IMR-90 (cell line): ENCODE measurements at regions not wholly inside any gene's neighbourhood (a gene's known extent, or its start where the extent isn't known, plus 50 kb on each side); places are given as distances from the start of the nearest gene placed in this dataset.

Source experiments
- ATAC-seq: fragments of 200-7000 bp; cut with Tn5 transposase; 2 replicates; pipeline ENCODE4 v1.9.1; 2020; ENCODE audit warnings: low read depth, mild to moderate bottlenecking, moderate library complexity
- BruUV-seq: library from RNA; stranded (reverse); fragments of 400-500 nt; replicated peaks from 2 replicates; lab custom pipeline; 2021; lab: Mats Ljungman, UMichigan
- CTCF ChIA-PET: fragments of 300-600 bp; formaldehyde crosslinking; extraction: SDS; loops from one replicate; lab custom pipeline; 2021; ENCODE audit warnings: antibody characterized with exemption; lab: Yijun Ruan, JAX
- POLR2A ChIA-PET: fragments of 300-600 bp; sonication (Branson Sonifier 250); formaldehyde crosslinking; loops from one replicate; lab custom pipeline; 2022; ENCODE audit warnings: antibody characterized with exemption; ENCODE audit not compliant: unreplicated experiment; lab: Charles Lee
- DNase-seq: peaks from one replicate; pipeline ENCODE4 v3.0.0; 2013
- H2AFZ ChIP-seq: replicated peaks from 2 replicates; pipeline ENCODE3; 2013; ENCODE audit warnings: low read length, mild to moderate bottlenecking; ENCODE audit not compliant: poor library complexity
- H2AK5ac ChIP-seq: 2 replicates; pipeline ENCODE4 v1.6.1; 2013; ENCODE audit warnings: low read depth, low read length, inconsistent platforms
- H2AK9ac ChIP-seq: replicated peaks from 2 replicates; pipeline ENCODE3; 2013; ENCODE audit warnings: mild to moderate bottlenecking, low read depth, low read length, moderate library complexity; ENCODE audit not compliant: poor library complexity
- H2BK120ac ChIP-seq: 2 replicates; pipeline ENCODE4 v1.6.1; 2013; ENCODE audit warnings: low read depth, low read length, inconsistent platforms
- H2BK15ac ChIP-seq: 3 replicates; pipeline ENCODE4 v1.6.1; 2013; ENCODE audit warnings: low read depth, low read length, inconsistent platforms
- H2BK20ac ChIP-seq: 2 replicates; pipeline ENCODE4 v1.6.1; 2013; ENCODE audit warnings: low read depth, mild to moderate bottlenecking, inconsistent platforms, low read length, moderate library complexity
- H2BK5ac ChIP-seq: 2 replicates; pipeline ENCODE4 v1.6.1; 2013; ENCODE audit warnings: mild to moderate bottlenecking, low read depth, low read length, inconsistent platforms; ENCODE audit not compliant: poor library complexity, severe bottlenecking
- H3K14ac ChIP-seq: replicated peaks from 2 replicates; pipeline ENCODE4 v1.6.1; 2013; ENCODE audit warnings: low read depth, low read length, inconsistent platforms
- H3K18ac ChIP-seq: 2 replicates; pipeline ENCODE4 v1.6.1; 2013; ENCODE audit warnings: low read depth, low read length, control low read depth
- H3K23ac ChIP-seq: 2 replicates; pipeline ENCODE4 v1.6.1; 2013; ENCODE audit warnings: low read depth, low read length, inconsistent platforms
- H3K27ac ChIP-seq: 2 replicates; pipeline ENCODE4 v1.5.1; 2013; ENCODE audit warnings: mild to moderate bottlenecking, control low read depth, low read length; ENCODE audit not compliant: insufficient read depth
- H3K27me3 ChIP-seq: 2 replicates; pipeline ENCODE4 v1.6.1; 2013; ENCODE audit warnings: low read length; ENCODE audit not compliant: control insufficient read depth, insufficient read depth
- H3K36me3 ChIP-seq: 2 replicates; pipeline ENCODE4 v1.6.1; 2013; ENCODE audit warnings: low read length, mixed read lengths; ENCODE audit not compliant: control insufficient read depth, insufficient read depth
- H3K4ac ChIP-seq: 2 replicates; pipeline ENCODE4 v1.6.1; 2013; ENCODE audit warnings: low read depth, low read length, inconsistent platforms
- H3K4me1 ChIP-seq: 2 replicates; pipeline ENCODE4 v1.6.1; 2013; ENCODE audit warnings: low read length, mixed read lengths; ENCODE audit not compliant: control insufficient read depth, insufficient read depth
- H3K4me2 ChIP-seq: 2 replicates; pipeline ENCODE4 v1.6.1; 2013; ENCODE audit warnings: low read depth, mild to moderate bottlenecking, control low read depth, low read length, moderate library complexity
- H3K4me3 ChIP-seq: 2 replicates; pipeline ENCODE4 v1.5.1; 2013; ENCODE audit warnings: low read depth, mild to moderate bottlenecking, control low read depth, low read length, moderate library complexity; ENCODE audit not compliant: insufficient read depth
- H3K56ac ChIP-seq: 2 replicates; pipeline ENCODE4 v1.6.1; 2013; ENCODE audit warnings: low read length, inconsistent platforms; ENCODE audit not compliant: insufficient read depth; ENCODE audit errors: extremely low read depth
- H3K79me1 ChIP-seq, 2 experiments: 2 replicates each; pipeline ENCODE4 v1.6.1; 2013; ENCODE audit warnings: low read length in 2 of 2, inconsistent platforms in 1 of 2, low read depth in 1 of 2
- H3K9ac ChIP-seq: 2 replicates; pipeline ENCODE4 v1.6.1; 2013; ENCODE audit warnings: low read depth, low read length, control low read depth
- H3K9me1 ChIP-seq: 2 replicates; pipeline ENCODE4 v1.6.1; 2013; ENCODE audit warnings: low read length, inconsistent platforms; ENCODE audit not compliant: insufficient read depth
- H3K9me3 ChIP-seq: 2 replicates; pipeline ENCODE4 v1.6.1; 2013; ENCODE audit warnings: low read length; ENCODE audit not compliant: control insufficient read depth, insufficient read depth
- H4K20me1 ChIP-seq: 2 replicates; pipeline ENCODE4 v1.6.1; 2013; ENCODE audit warnings: low read length, inconsistent platforms; ENCODE audit not compliant: insufficient read depth
- H4K5ac ChIP-seq: 2 replicates; pipeline ENCODE4 v1.6.1; 2013; ENCODE audit warnings: mild to moderate bottlenecking, low read depth, low read length, control low read depth
- H4K8ac ChIP-seq, 2 experiments: 2 replicates each; pipeline ENCODE4 v1.6.1; 2013; ENCODE audit warnings: low read depth in 2 of 2, low read length in 2 of 2, control low read depth in 1 of 2, inconsistent platforms in 1 of 2
- H4K91ac ChIP-seq: 2 replicates; pipeline ENCODE4 v1.6.1; 2013; ENCODE audit warnings: low read depth, low read length, inconsistent platforms; ENCODE audit not compliant: insufficient read depth
- BHLHE40 ChIP-seq: fragments of 150-350 bp; IDR thresholded peaks from 2 replicates; pipeline ENCODE4 v1.6.1; 2016; ENCODE audit warnings: mild to moderate bottlenecking, low read depth, low read length
- CEBPB ChIP-seq: IDR thresholded peaks from 2 replicates; pipeline ENCODE4 v1.6.1; 2012; ENCODE audit warnings: low read depth, low read length, improper control_type of control experiment
- POLR2A ChIP-seq: IDR thresholded peaks from 2 replicates; pipeline ENCODE4 v1.6.1; 2012; ENCODE audit warnings: mild to moderate bottlenecking, low read depth, low read length
- WGBS, 2 experiments: methylation state at CpG; one replicate each; pipeline versions ENCODE4 v1.1.5 to v1.1.7; 2013; ENCODE audit warnings: missing lambda C conversion rate in 2 of 2; ENCODE audit not compliant: insufficient read length in 1 of 2; ENCODE audit errors: extremely low coverage in 2 of 2; 5-methylcytosine and 5-hydroxymethylcytosine counted together
- dilution Hi-C: fragments of 300-500 bp; cut with HindIII; formaldehyde crosslinking; loops from one replicate; pipeline ENCODE4 v1.14.3; 2018; ENCODE audit warnings: low sequenced_read_pairs; ENCODE audit not compliant: unreplicated experiment
- in situ Hi-C: fragments of 300-500 bp; cut with MboI; formaldehyde crosslinking; loops from 3 replicates; pipeline ENCODE4 v1.14.3; 2019; ENCODE audit warnings: low sequenced_read_pairs, inconsistent platforms, mixed read lengths
- intact Hi-C: fragments of 100-400 bp; cut with micrococcal nuclease; formaldehyde crosslinking; loops from 2 replicates; pipeline ENCODE4 v1.10.0; 2022
- TF ChIP-seq, protein P1 (sequence below): fragments of 150-350 bp; IDR thresholded peaks from 2 replicates; pipeline ENCODE4 v1.6.1; 2017; ENCODE audit warnings: mild to moderate bottlenecking, antibody characterized with exemption, low read length, low read depth

DNA sequence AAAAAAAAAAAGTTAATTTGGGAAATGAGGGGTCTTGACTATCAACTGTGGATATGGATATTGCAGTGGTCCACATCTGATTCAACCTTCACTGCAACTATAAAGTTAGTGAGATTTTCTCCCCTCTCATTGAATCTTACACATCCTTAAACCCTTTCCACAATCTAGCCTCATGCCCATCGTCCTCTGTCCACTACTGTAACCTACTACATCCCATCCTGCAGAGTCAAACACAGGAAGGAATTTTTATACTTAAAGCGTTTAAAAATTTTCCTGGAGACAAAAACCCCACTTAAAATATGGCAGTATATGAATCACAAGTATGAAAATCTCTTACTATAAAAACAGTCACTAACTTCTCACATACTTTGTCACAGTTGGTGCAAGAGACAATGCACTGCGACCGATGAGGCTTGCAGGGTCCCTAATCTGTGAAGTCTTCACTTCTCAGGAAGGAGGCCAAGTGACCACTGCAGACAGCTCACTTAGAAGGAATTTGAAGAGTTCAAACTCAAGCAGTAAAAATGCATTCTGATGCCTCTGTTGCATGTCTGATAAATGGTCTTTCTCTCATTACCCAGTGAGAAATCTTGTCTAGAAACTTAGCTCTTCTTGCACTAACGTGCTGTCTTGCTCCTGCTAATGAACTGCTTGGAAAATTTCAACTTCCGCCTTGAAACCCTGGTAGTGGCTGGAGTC, 50.3 kb upstream of the ST8SIA6 start:
- TF ChIP-seq BHLHE40, result no peak; the same call in 1 of the 2 replicates
- TF ChIP-seq CEBPB, result peak; percentile 11; the same call in 1 of the 2 replicates
- TF ChIP-seq POLR2A, result no peak
- TF ChIP-seq, protein P1, sequence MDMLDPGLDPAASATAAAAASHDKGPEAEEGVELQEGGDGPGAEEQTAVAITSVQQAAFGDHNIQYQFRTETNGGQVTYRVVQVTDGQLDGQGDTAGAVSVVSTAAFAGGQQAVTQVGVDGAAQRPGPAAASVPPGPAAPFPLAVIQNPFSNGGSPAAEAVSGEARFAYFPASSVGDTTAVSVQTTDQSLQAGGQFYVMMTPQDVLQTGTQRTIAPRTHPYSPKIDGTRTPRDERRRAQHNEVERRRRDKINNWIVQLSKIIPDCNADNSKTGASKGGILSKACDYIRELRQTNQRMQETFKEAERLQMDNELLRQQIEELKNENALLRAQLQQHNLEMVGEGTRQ, result no peak
- Histone ChIP-seq H2BK15ac (peak overlapping the region; percentile 93), H3K56ac (peak overlapping the region; percentile 89), H3K4ac (peak overlapping the region; percentile 96), H2BK120ac (peak overlapping the region; percentile 100), H2BK20ac (peak overlapping the region; percentile 98), H3K23ac (peak overlapping the region; percentile 97), H2AFZ (peak overlapping the region; percentile 65), H4K5ac (peak overlapping the region; percentile 73; the same call in 1 of the 2 replicates), H3K4me1 (peaks cover 7% of the 10 kb centered on the region), H4K8ac (peak overlapping the region; percentile 87 to 97), H3K9ac (peak overlapping the region; percentile 13; the same call in 1 of the 2 replicates), H3K79me1 (no peaks in the 10 kb centered on the region), H3K9me1 (0 out of 2 replicates have a peak, but pooled peaks cover 10% of the 10 kb centered on the region), H3K4me2 (peak overlapping the region; percentile 62; the same call in 1 of the 2 replicates), H3K18ac (peak overlapping the region; percentile 93), H3K27me3 (no peaks in the 10 kb centered on the region), H3K27ac (peak overlapping the region; percentile 58), H3K9me3 (no peaks in the 10 kb centered on the region), H3K14ac (peak overlapping the region; percentile 90), H4K91ac (peak overlapping the region; percentile 97), H2AK9ac (peak overlapping the region; percentile 56), H3K4me3 (no peak overlapping the region), H4K20me1 (no peaks in the 10 kb centered on the region), H2AK5ac (peak overlapping the region; percentile 79), H3K36me3 (no peaks in the 10 kb centered on the region), H2BK5ac (peak overlapping the region; percentile 98)
- ATAC-seq (peak; percentile 90), DNase-seq (peak; percentile 84)
- intact Hi-C loops, result no loop called here
- in situ Hi-C loops, result no loop called here
- WGBS, 2 experiments, result 44% methylated on average over 1 of the region's 6 CpGs; no CpG with 5 or more reads in 1 of the 2 experiments
- dilution Hi-C loops, result no loop called here
- CTCF ChIA-PET, result interaction anchor here (1.1 kb wide), 1 partner anchor 12 kb away, joined by 3 read pairs; no protein-coding TSS in a partner anchor
- no TSS peak for BruUV-seq
- POLR2A ChIA-PET, result no interaction called here
